IMR-90 (cell line): ENCODE measurements at regions not wholly inside any gene's neighbourhood (a gene's known extent, or its start where the extent isn't known, plus 50 kb on each side); places are given as distances from the start of the nearest gene placed in this dataset.

ENCODE experiments used
- ATAC-seq: fragments of 200-7000 bp; cut with Tn5 transposase; 2 replicates; pipeline ENCODE4 v1.9.1; 2020; ENCODE audit warnings: low read depth, mild to moderate bottlenecking, moderate library complexity
- BruUV-seq: library from RNA; stranded (reverse); fragments of 400-500 nt; replicated peaks from 2 replicates; lab custom pipeline; 2021; lab: Mats Ljungman, UMichigan
- CTCF ChIA-PET: fragments of 300-600 bp; formaldehyde crosslinking; extraction: SDS; loops from one replicate; lab custom pipeline; 2021; ENCODE audit warnings: antibody characterized with exemption; lab: Yijun Ruan, JAX
- POLR2A ChIA-PET: fragments of 300-600 bp; sonication (Branson Sonifier 250); formaldehyde crosslinking; loops from one replicate; lab custom pipeline; 2022; ENCODE audit warnings: antibody characterized with exemption; ENCODE audit not compliant: unreplicated experiment; lab: Charles Lee
- DNase-seq: peaks from one replicate; pipeline ENCODE4 v3.0.0; 2013
- H2AFZ ChIP-seq: replicated peaks from 2 replicates; pipeline ENCODE3; 2013; ENCODE audit warnings: low read length, mild to moderate bottlenecking; ENCODE audit not compliant: poor library complexity
- H2AK5ac ChIP-seq: 2 replicates; pipeline ENCODE4 v1.6.1; 2013; ENCODE audit warnings: low read depth, low read length, inconsistent platforms
- H2AK9ac ChIP-seq: replicated peaks from 2 replicates; pipeline ENCODE3; 2013; ENCODE audit warnings: mild to moderate bottlenecking, low read depth, low read length, moderate library complexity; ENCODE audit not compliant: poor library complexity
- H2BK120ac ChIP-seq: 2 replicates; pipeline ENCODE4 v1.6.1; 2013; ENCODE audit warnings: low read depth, low read length, inconsistent platforms
- H2BK15ac ChIP-seq: 3 replicates; pipeline ENCODE4 v1.6.1; 2013; ENCODE audit warnings: low read depth, low read length, inconsistent platforms
- H2BK20ac ChIP-seq: 2 replicates; pipeline ENCODE4 v1.6.1; 2013; ENCODE audit warnings: low read depth, mild to moderate bottlenecking, inconsistent platforms, low read length, moderate library complexity
- H2BK5ac ChIP-seq: 2 replicates; pipeline ENCODE4 v1.6.1; 2013; ENCODE audit warnings: mild to moderate bottlenecking, low read depth, low read length, inconsistent platforms; ENCODE audit not compliant: poor library complexity, severe bottlenecking
- H3K14ac ChIP-seq: replicated peaks from 2 replicates; pipeline ENCODE4 v1.6.1; 2013; ENCODE audit warnings: low read depth, low read length, inconsistent platforms
- H3K18ac ChIP-seq: 2 replicates; pipeline ENCODE4 v1.6.1; 2013; ENCODE audit warnings: low read depth, low read length, control low read depth
- H3K23ac ChIP-seq: 2 replicates; pipeline ENCODE4 v1.6.1; 2013; ENCODE audit warnings: low read depth, low read length, inconsistent platforms
- H3K27ac ChIP-seq: 2 replicates; pipeline ENCODE4 v1.5.1; 2013; ENCODE audit warnings: mild to moderate bottlenecking, control low read depth, low read length; ENCODE audit not compliant: insufficient read depth
- H3K27me3 ChIP-seq: 2 replicates; pipeline ENCODE4 v1.6.1; 2013; ENCODE audit warnings: low read length; ENCODE audit not compliant: control insufficient read depth, insufficient read depth
- H3K36me3 ChIP-seq: 2 replicates; pipeline ENCODE4 v1.6.1; 2013; ENCODE audit warnings: low read length, mixed read lengths; ENCODE audit not compliant: control insufficient read depth, insufficient read depth
- H3K4ac ChIP-seq: 2 replicates; pipeline ENCODE4 v1.6.1; 2013; ENCODE audit warnings: low read depth, low read length, inconsistent platforms
- H3K4me1 ChIP-seq: 2 replicates; pipeline ENCODE4 v1.6.1; 2013; ENCODE audit warnings: low read length, mixed read lengths; ENCODE audit not compliant: control insufficient read depth, insufficient read depth
- H3K4me2 ChIP-seq: 2 replicates; pipeline ENCODE4 v1.6.1; 2013; ENCODE audit warnings: low read depth, mild to moderate bottlenecking, control low read depth, low read length, moderate library complexity
- H3K4me3 ChIP-seq: 2 replicates; pipeline ENCODE4 v1.5.1; 2013; ENCODE audit warnings: low read depth, mild to moderate bottlenecking, control low read depth, low read length, moderate library complexity; ENCODE audit not compliant: insufficient read depth
- H3K56ac ChIP-seq: 2 replicates; pipeline ENCODE4 v1.6.1; 2013; ENCODE audit warnings: low read length, inconsistent platforms; ENCODE audit not compliant: insufficient read depth; ENCODE audit errors: extremely low read depth
- H3K79me1 ChIP-seq, 2 experiments: 2 replicates each; pipeline ENCODE4 v1.6.1; 2013; ENCODE audit warnings: low read length in 2 of 2, inconsistent platforms in 1 of 2, low read depth in 1 of 2
- H3K9ac ChIP-seq: 2 replicates; pipeline ENCODE4 v1.6.1; 2013; ENCODE audit warnings: low read depth, low read length, control low read depth
- H3K9me1 ChIP-seq: 2 replicates; pipeline ENCODE4 v1.6.1; 2013; ENCODE audit warnings: low read length, inconsistent platforms; ENCODE audit not compliant: insufficient read depth
- H3K9me3 ChIP-seq: 2 replicates; pipeline ENCODE4 v1.6.1; 2013; ENCODE audit warnings: low read length; ENCODE audit not compliant: control insufficient read depth, insufficient read depth
- H4K20me1 ChIP-seq: 2 replicates; pipeline ENCODE4 v1.6.1; 2013; ENCODE audit warnings: low read length, inconsistent platforms; ENCODE audit not compliant: insufficient read depth
- H4K5ac ChIP-seq: 2 replicates; pipeline ENCODE4 v1.6.1; 2013; ENCODE audit warnings: mild to moderate bottlenecking, low read depth, low read length, control low read depth
- H4K8ac ChIP-seq, 2 experiments: 2 replicates each; pipeline ENCODE4 v1.6.1; 2013; ENCODE audit warnings: low read depth in 2 of 2, low read length in 2 of 2, control low read depth in 1 of 2, inconsistent platforms in 1 of 2
- H4K91ac ChIP-seq: 2 replicates; pipeline ENCODE4 v1.6.1; 2013; ENCODE audit warnings: low read depth, low read length, inconsistent platforms; ENCODE audit not compliant: insufficient read depth
- MXI1 ChIP-seq: IDR thresholded peaks from 2 replicates; pipeline ENCODE4 v1.6.1; 2012; ENCODE audit warnings: low read depth, mild to moderate bottlenecking, low read length, moderate library complexity, borderline replicate concordance
- RAD21 ChIP-seq: IDR thresholded peaks from 2 replicates; pipeline ENCODE4 v1.6.1; 2012; ENCODE audit warnings: low read length, improper control_type of control experiment
- RCOR1 ChIP-seq: IDR thresholded peaks from 2 replicates; pipeline ENCODE4 v1.6.1; 2012; ENCODE audit warnings: mild to moderate bottlenecking, low read length, improper control_type of control experiment; ENCODE audit not compliant: insufficient replicate concordance
- SMC3 ChIP-seq: fragments of 150-350 bp; IDR thresholded peaks from 2 replicates; pipeline ENCODE4 v1.6.1; 2016; ENCODE audit warnings: low read depth, mild to moderate bottlenecking, antibody characterized with exemption, low read length, moderate library complexity
- WGBS, 2 experiments: methylation state at CpG; one replicate each; pipeline versions ENCODE4 v1.1.5 to v1.1.7; 2013; ENCODE audit warnings: missing lambda C conversion rate in 2 of 2; ENCODE audit not compliant: insufficient read length in 1 of 2; ENCODE audit errors: extremely low coverage in 2 of 2; 5-methylcytosine and 5-hydroxymethylcytosine counted together
- dilution Hi-C: fragments of 300-500 bp; cut with HindIII; formaldehyde crosslinking; loops from one replicate; pipeline ENCODE4 v1.14.3; 2018; ENCODE audit warnings: low sequenced_read_pairs; ENCODE audit not compliant: unreplicated experiment
- in situ Hi-C: fragments of 300-500 bp; cut with MboI; formaldehyde crosslinking; loops from 3 replicates; pipeline ENCODE4 v1.14.3; 2019; ENCODE audit warnings: low sequenced_read_pairs, inconsistent platforms, mixed read lengths
- intact Hi-C: fragments of 100-400 bp; cut with micrococcal nuclease; formaldehyde crosslinking; loops from 2 replicates; pipeline ENCODE4 v1.10.0; 2022
- TF ChIP-seq, protein P1 (sequence below): conservative IDR thresholded peaks from 2 replicates; pipeline ENCODE4 v1.5.1; 2012; ENCODE audit warnings: mild to moderate bottlenecking, low read depth, low read length, improper control_type of control experiment
- TF ChIP-seq, protein P2 (sequence below): fragments of 150-350 bp; IDR thresholded peaks from 2 replicates; pipeline ENCODE4 v1.6.1; 2017; ENCODE audit warnings: mild to moderate bottlenecking, antibody characterized with exemption, low read length, low read depth

DNA sequence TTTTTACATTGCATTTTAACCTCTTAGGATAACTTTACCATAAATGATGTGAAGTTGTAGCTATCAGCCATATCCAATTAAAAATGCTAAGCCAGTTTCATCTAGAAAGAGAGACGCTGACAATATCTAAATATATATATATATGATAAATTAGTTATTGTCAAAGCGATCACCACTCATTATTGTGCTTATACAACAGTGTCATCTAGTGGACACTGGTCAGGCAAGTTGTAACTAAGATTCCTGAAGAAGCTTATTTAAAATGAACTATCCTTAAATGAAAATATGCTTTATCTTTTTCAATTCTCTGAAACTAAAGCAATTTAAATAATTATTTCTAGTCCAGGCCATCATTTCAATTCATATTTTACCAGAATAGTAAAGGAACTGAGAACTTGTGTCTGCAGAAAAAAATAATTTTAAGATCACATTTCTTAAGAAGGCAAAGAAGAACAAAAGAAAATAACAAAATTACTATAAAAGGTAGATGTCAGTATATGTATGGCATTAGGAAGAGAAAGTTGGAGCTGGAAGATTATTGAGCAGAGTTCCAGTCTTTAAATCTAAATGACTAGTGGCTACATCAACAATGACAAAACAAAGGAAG, 193.3 kb upstream of the SNX7 start:
- Histone ChIP-seq H3K27me3 (no peaks in the 10 kb centered on the region), H3K27ac (no peak overlapping the region), H3K9ac (no peak overlapping the region), H2BK20ac (no peak overlapping the region), H2BK120ac (no peak overlapping the region), H4K91ac (no peak overlapping the region), H3K4me2 (peak overlapping the region; percentile 73; the same call in 1 of the 2 replicates), H2AFZ (no peak overlapping the region), H3K23ac (no peak overlapping the region), H2BK5ac (no peak overlapping the region), H4K5ac (no peak overlapping the region), H2AK5ac (no peak overlapping the region), H3K4me3 (no peak overlapping the region), H3K9me1 (no peaks in the 10 kb centered on the region), H3K4me1 (peaks cover 2% of the 10 kb centered on the region; the same call in 1 of the 2 replicates), H3K56ac (no peak overlapping the region), H3K36me3 (no peaks in the 10 kb centered on the region), H3K79me1 (no peaks in the 10 kb centered on the region), H4K20me1 (no peaks in the 10 kb centered on the region), H2AK9ac (no peak overlapping the region), H3K9me3 (no peaks in the 10 kb centered on the region), H2BK15ac (no peak overlapping the region), H3K14ac (no peak overlapping the region), H3K18ac (no peak overlapping the region), H4K8ac (no peak overlapping the region), H3K4ac (0 out of 2 replicates have a peak overlapping the region, but pooled peaks have one; percentile 37)
- ATAC-seq (peak; percentile 65; the same call in 1 of the 2 replicates), DNase-seq (peak; percentile 81)
- ChIA-PET CTCF (interaction anchor here (0.5 to 2.1 kb wide), 27 partner anchors 9 to 1506 kb away, joined by 3 to 10 read pairs (median 4); no protein-coding TSS in a partner anchor), POLR2A (interaction anchor here (0.5 kb wide), 1 partner anchor 655 kb away, joined by 3 read pairs; no protein-coding TSS in a partner anchor)
- dilution Hi-C loops, result no loop called here
- no CpG with 5 or more reads among the region's 2 CpGs for WGBS, 2 experiments
- intact Hi-C loops, result loop anchor here (1.0 to 10.0 kb wide), 8 partner anchors 256 to 1501 kb away; partner anchors contain the start of gene DPYD
- in situ Hi-C loops, result loop anchor here (5.0 to 25.0 kb wide), 3 partner anchors 416 to 1503 kb away; no protein-coding TSS in a partner anchor
- no TSS peak for BruUV-seq
- TF ChIP-seq RCOR1 (no peak), SMC3 (peak; percentile 86), MXI1 (no peak), RAD21 (peak; percentile 95)
- TF ChIP-seq, protein P1, sequence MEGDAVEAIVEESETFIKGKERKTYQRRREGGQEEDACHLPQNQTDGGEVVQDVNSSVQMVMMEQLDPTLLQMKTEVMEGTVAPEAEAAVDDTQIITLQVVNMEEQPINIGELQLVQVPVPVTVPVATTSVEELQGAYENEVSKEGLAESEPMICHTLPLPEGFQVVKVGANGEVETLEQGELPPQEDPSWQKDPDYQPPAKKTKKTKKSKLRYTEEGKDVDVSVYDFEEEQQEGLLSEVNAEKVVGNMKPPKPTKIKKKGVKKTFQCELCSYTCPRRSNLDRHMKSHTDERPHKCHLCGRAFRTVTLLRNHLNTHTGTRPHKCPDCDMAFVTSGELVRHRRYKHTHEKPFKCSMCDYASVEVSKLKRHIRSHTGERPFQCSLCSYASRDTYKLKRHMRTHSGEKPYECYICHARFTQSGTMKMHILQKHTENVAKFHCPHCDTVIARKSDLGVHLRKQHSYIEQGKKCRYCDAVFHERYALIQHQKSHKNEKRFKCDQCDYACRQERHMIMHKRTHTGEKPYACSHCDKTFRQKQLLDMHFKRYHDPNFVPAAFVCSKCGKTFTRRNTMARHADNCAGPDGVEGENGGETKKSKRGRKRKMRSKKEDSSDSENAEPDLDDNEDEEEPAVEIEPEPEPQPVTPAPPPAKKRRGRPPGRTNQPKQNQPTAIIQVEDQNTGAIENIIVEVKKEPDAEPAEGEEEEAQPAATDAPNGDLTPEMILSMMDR, result peak; percentile 96
- TF ChIP-seq, protein P2, sequence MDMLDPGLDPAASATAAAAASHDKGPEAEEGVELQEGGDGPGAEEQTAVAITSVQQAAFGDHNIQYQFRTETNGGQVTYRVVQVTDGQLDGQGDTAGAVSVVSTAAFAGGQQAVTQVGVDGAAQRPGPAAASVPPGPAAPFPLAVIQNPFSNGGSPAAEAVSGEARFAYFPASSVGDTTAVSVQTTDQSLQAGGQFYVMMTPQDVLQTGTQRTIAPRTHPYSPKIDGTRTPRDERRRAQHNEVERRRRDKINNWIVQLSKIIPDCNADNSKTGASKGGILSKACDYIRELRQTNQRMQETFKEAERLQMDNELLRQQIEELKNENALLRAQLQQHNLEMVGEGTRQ, result no peak
